ENCODE measurements at regions not wholly inside any gene's neighbourhood (a gene's known extent, or its start where the extent isn't known, plus 50 kb on each side); places are given as distances from the start of the nearest gene placed in this dataset.
A peak's percentile ranks its signal among the peaks of the same experiment; 100 is the strongest.

DNA sequence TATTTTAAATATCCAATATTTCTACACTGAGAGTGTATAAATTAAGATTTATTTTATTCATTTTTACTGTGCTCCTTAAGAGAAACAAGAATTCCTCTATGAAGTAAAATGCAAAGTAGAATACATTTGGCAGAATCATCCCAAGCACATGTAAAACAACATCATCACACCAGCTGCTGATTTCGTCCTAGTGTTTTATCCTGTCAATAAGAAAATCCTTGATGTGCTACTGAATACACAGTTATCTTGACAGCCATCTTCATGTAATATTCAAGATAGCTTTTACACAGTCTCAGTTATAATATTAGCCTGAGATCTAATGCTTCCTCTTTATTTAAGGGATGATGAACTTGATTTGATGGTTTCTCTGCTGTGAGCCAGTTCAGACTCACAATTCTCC, 282.4 kb downstream of the MZT1 start:
- no peak for DNase-seq (ENCODE audit: low read depth)

- DNase-seq (ENCODE audit: low read depth): peak; percentile 0
These were observed 290.0 kb downstream of the MZT1 start for GRCh38 chr13:72437458-72437857.

- DNase-seq (ENCODE audit: low read depth): no peak
These were observed 292.2 kb downstream of the MZT1 start for GRCh38 chr13:72435251-72435650.

DNA sequence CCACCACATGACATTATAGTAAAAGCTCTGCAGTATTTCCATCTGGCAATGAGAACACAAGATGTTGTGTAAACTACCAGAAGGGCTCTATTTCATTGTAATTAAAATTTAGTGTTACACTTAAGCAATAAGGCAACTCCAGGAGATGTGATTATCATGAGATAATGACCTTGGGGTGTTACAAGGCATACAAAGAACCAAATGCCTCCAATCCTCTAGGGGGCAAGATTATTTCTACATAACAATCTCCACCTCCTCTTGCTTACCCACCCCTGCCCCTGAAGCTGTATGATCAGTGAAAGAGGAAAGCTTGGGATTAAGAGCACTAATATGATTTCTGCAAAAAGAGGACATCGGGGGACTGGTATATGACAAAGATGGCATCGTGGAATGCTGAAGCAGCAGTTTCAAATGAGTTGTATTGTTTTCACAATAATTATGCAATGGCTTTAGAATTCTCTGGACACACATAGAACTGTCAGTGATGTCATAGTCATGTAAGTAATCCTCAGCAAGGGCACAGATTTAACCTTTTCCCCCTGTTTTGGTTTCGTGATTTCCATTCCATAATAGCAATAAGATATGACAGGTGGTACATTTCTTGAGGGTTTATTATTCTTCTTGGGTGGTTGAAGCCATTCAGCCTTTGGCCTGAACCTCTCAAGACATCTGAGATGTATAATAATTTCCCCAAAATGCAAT, 295.3 kb downstream of the MZT1 start:
- no peak for DNase-seq (ENCODE audit: low read depth)

- no peak for DNase-seq (ENCODE audit: low read depth)
These were observed 296.5 kb downstream of the MZT1 start for GRCh38 chr13:72430923-72431322.

GRCh38 chr13:72427757-72428528, 299.5 kb downstream of the MZT1 start:
- no peak for DNase-seq (ENCODE audit: low read depth)

GRCh38 chr13:72424059-72424458, 303.4 kb downstream of the MZT1 start:
- DNase-seq (ENCODE audit: low read depth): no peak

- no peak for DNase-seq (ENCODE audit: low read depth)
These were observed 311.6 kb downstream of the MZT1 start for GRCh38 chr13:72415817-72416216.

- no peak for DNase-seq (ENCODE audit: low read depth)
These were observed 314.9 kb downstream of the MZT1 start for GRCh38 chr13:72412481-72412880.

DNA sequence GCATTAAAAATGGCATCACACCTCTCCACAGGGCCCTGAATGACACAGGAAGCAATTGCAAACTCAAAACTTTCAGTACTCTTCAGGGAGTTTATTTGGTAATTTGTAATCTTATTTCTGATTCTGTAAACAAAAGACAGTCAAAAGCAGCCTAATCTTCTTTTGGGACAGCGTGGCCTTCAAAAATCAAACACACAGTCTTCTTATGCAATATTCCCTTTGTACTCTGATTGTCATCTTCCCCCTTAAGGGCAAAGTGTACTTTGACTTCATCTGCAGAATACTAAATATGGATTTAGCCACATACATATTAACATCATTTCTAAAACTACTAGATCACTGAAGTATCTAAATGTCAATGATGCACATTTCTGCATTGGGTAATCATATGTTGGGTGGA, 322.0 kb downstream of the MZT1 start:
- no peak for DNase-seq (ENCODE audit: low read depth)

- no peak for DNase-seq (ENCODE audit: low read depth)
These were observed 323.9 kb downstream of the MZT1 start for GRCh38 chr13:72403396-72404010.

GRCh38 chr13:72400856-72401255, 326.6 kb downstream of the MZT1 start:
- no peak for DNase-seq (ENCODE audit: low read depth)

GRCh38 chr13:72399351-72399750, 328.1 kb downstream of the MZT1 start:
- DNase-seq (ENCODE audit: low read depth): no peak

- DNase-seq (ENCODE audit: low read depth): no peak
These were observed 330.2 kb downstream of the MZT1 start for GRCh38 chr13:72397265-72397664.

- no peak for DNase-seq (ENCODE audit: low read depth)
These were observed 336.5 kb downstream of the MZT1 start for GRCh38 chr13:72390909-72391308.

- DNase-seq (ENCODE audit: low read depth): no peak
These were observed 341.2 kb downstream of the MZT1 start for GRCh38 chr13:72386138-72386684.

GRCh38 chr13:72384879-72385278, 342.6 kb downstream of the MZT1 start:
- DNase-seq (ENCODE audit: low read depth): peak; percentile 2

DNA sequence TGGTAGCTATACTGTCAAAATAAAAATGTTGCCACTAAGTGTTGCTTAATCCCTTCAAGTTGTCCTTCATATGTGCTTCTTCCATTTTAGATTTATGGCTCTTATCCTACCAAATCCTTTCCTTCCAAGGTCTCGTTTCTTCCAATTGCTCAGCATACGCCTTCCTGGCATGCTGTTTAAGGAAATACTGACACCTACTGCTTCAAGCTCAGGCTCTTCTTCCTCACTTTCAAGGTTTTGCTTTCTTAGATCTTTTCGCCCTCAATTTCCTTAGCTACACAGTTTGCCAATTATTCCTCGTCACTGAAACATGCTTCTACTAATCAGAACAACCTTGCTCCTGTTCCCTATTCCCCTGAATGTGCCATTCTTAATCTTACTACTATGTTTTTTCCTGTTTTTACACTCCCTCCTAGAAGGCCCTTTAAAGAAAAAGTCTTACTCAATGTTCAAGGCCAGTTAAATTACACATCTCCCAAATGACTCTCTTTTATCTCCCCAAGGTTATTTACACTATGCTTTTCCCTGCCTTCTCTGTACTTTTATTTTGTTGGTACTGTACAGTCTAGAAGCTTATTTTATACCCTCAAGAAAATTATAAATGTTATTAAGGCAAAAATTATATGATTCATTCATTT, 343.1 kb downstream of the MZT1 start:
- DNase-seq (ENCODE audit: low read depth): peak; percentile 1

DNA sequence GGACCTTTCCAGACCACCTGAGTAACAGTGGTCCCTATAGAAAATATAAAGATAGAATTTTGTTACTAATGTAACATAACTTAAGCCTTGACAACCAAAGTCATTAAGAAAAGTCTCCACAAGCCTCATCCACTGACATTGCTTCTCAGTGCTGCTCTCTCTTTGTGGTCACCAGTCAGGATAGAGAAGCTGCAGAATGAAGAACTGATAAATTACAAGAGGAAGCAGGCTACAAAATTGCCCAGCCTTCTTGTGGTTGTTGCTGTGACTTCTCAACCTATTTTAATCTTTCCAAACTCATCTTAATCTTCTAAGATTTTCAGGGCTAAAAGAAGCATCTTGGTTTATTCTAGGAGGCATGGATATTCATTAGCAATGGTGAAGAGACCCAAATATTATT, 343.8 kb downstream of the MZT1 start:
- no peak for DNase-seq (ENCODE audit: low read depth)

DNA sequence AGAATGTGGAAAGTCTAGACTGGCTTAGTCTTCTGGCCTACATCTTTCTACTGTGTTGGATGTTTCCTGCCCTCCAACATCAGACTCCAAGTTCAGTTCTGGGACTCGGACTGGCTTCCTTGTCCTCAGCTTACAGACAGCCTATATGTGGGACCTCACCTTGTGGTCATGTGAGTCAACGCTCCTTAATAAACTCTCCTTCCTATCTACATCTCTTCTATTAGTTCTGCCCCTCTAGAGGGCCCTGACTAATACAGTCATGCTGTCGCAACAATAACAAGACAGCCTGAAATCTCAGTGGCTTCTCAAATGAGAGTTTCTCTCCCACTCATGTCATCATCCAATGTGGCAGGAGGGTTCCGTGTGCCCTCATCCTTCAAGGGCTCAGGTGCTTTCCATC, 347.8 kb downstream of the MZT1 start:
- no peak for DNase-seq (ENCODE audit: low read depth)

GRCh38 chr13:72368031-72368430, 359.4 kb downstream of the MZT1 start:
- no peak for DNase-seq (ENCODE audit: low read depth)

- DNase-seq (ENCODE audit: low read depth): no peak
These were observed 380.7 kb downstream of the MZT1 start for GRCh38 chr13:72346716-72347115.

All from fibroblast of the conjunctiva (primary cell).